NT2/D1 (cell line): ENCODE measurements at regions not wholly inside any gene's neighbourhood (a gene's known extent, or its start where the extent isn't known, plus 50 kb on each side); places are given as distances from the start of the nearest gene placed in this dataset.

Experiments
- SUZ12 ChIP-seq: IDR thresholded peaks from 2 replicates; pipeline ENCODE4 v1.6.1; 2011; ENCODE audit not compliant: insufficient read length, insufficient read depth; ENCODE audit errors: extremely low read depth
- YY1 ChIP-seq: IDR thresholded peaks from 2 replicates; pipeline ENCODE4 v1.6.1; 2011; ENCODE audit not compliant: insufficient read length, insufficient read depth
- ZNF274 ChIP-seq: IDR thresholded peaks from 2 replicates; pipeline ENCODE4 v1.6.1; 2011; ENCODE audit warnings: mild to moderate bottlenecking, low read depth, low read length

DNA sequence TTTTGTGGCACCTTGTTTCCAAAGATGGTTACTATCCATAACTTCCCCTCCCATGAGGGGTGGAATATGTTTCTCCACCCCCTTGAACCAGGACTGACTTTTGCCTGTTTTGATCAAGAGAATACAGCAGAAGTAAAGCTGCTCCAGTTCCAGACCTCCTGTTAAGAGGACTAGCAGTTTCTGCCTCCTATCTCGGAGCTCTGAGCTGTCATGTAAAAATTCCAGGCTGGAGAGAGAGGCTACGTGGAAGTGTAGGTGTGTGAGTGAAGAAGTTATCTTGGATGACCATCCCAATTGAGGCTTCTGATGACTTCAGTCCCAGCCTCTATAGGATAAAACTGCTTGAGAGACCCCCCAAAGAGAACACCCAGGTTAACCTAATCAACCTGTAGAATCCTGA, 511.7 kb upstream of the IMPG1 start:
- no peak for TF ChIP-seq YY1
- no peak for TF ChIP-seq SUZ12
- no peak for TF ChIP-seq ZNF274
